OCI-LY7 (cell line): ENCODE measurements at regions not wholly inside any gene's neighbourhood (a gene's known extent, or its start where the extent isn't known, plus 50 kb on each side); places are given as distances from the start of the nearest gene placed in this dataset.

Experiments
- BruUV-seq: library from RNA; stranded (reverse); fragments of 400-500 nt; replicated peaks from 2 replicates; lab custom pipeline; 2021; lab: Mats Ljungman, UMichigan
- CTCF ChIA-PET: fragments of 300-600 bp; sonication (Branson Sonifier 250); formaldehyde crosslinking; loops from one replicate; lab custom pipeline; 2022; ENCODE audit warnings: antibody characterized with exemption; ENCODE audit not compliant: unreplicated experiment; lab: Charles Lee
- POLR2A ChIA-PET: fragments of 300-600 bp; sonication (Branson Sonifier 250); formaldehyde crosslinking; loops from one replicate; lab custom pipeline; 2022; ENCODE audit warnings: antibody characterized with exemption; lab: Charles Lee
- DNase-seq: peaks from one replicate; pipeline ENCODE4 v3.0.0-alpha.2; 2015; ENCODE audit warnings: low spot score
- H2AFZ ChIP-seq: fragments of 200-600 bp; sonication (generic), shearing (Covaris generic); 2 replicates; pipeline ENCODE4 v1.6.1; 2014; ENCODE audit warnings: mild to moderate bottlenecking, antibody characterized with exemption, low read length, moderate library complexity
- H3K27ac ChIP-seq: fragments of 200-600 bp; sonication (generic); 2 replicates; pipeline ENCODE4 v1.5.1; 2014; ENCODE audit warnings: mixed run types, low read depth, mild to moderate bottlenecking, moderate library complexity, low read length, inconsistent platforms; ENCODE audit not compliant: poor library complexity, severe bottlenecking
- H3K36me3 ChIP-seq: fragments of 200-600 bp; sonication (generic); 2 replicates; pipeline ENCODE4 v1.6.1; 2014; ENCODE audit warnings: mild to moderate bottlenecking, antibody characterized with exemption, low read length, moderate library complexity, mixed read lengths; ENCODE audit not compliant: insufficient read depth
- H3K4me1 ChIP-seq: fragments of 200-600 bp; sonication (generic); 2 replicates; pipeline ENCODE4 v1.5.1; 2014; ENCODE audit warnings: mild to moderate bottlenecking, low read length; ENCODE audit not compliant: insufficient read depth, poor library complexity, severe bottlenecking
- H3K4me2 ChIP-seq: fragments of 200-600 bp; sonication (generic); 2 replicates; pipeline ENCODE4 v1.6.1; 2014; ENCODE audit warnings: mild to moderate bottlenecking, low read length
- H3K4me3 ChIP-seq: fragments of 200-600 bp; sonication (generic); 2 replicates; pipeline ENCODE4 v1.5.1; 2014; ENCODE audit warnings: mild to moderate bottlenecking, low read depth, low read length; ENCODE audit not compliant: poor library complexity, severe bottlenecking
- H3K79me2 ChIP-seq: fragments of 200-600 bp; sonication (generic); 2 replicates; pipeline ENCODE4 v1.6.1; 2016; ENCODE audit warnings: low read depth, mild to moderate bottlenecking, low read length, moderate library complexity, mixed read lengths; ENCODE audit not compliant: insufficient read depth
- H3K9me2 ChIP-seq: fragments of 200-600 bp; sonication (generic); 2 replicates; pipeline ENCODE4 v1.6.1; 2016; ENCODE audit warnings: mild to moderate bottlenecking, low read length, mixed read lengths; ENCODE audit not compliant: insufficient read depth
- H3K9me3 ChIP-seq: fragments of 200-600 bp; sonication (generic); 2 replicates; pipeline ENCODE4 v1.6.1; 2014; ENCODE audit warnings: mild to moderate bottlenecking, mixed run types, low read length, mixed read lengths
- H4K20me1 ChIP-seq: fragments of 200-600 bp; sonication (generic); 2 replicates; pipeline ENCODE4 v1.6.1; 2014; ENCODE audit warnings: mild to moderate bottlenecking, antibody characterized with exemption, low read length, moderate library complexity, mixed read lengths; ENCODE audit not compliant: insufficient read depth
- CTCF ChIP-seq: fragments of 200-600 bp; sonication (generic); conservative IDR thresholded peaks from 2 replicates; pipeline ENCODE4 v1.5.1; 2014; ENCODE audit warnings: mild to moderate bottlenecking, antibody characterized with exemption, low read length, moderate library complexity, mixed read lengths
- EZH2phosphoT487 ChIP-seq: fragments of 200-600 bp; sonication (generic); IDR thresholded peaks from 2 replicates; pipeline ENCODE4 v1.6.1; 2018; ENCODE audit warnings: low read depth, borderline replicate concordance, mild to moderate bottlenecking, mixed run types, antibody characterized with exemption, low read length, moderate library complexity, mixed read lengths
- intact Hi-C: fragments of 100-400 bp; cut with micrococcal nuclease; formaldehyde crosslinking; loops from one replicate; pipeline ENCODE4 v1.10.0; 2022; ENCODE audit not compliant: unreplicated experiment

GRCh38 chrX:124651031-124651430 is 304.7 kb downstream of the SH2D1A start:
- ChIA-PET POLR2A (no interaction called here), CTCF (no interaction called here)
- intact Hi-C loops = no loop called here
- Histone ChIP-seq H3K36me3 (no peaks in the 10 kb centered on the region), H3K79me2 (no peaks in the 10 kb centered on the region), H3K4me1 (no peaks in the 10 kb centered on the region), H3K9me2 (no peaks in the 10 kb centered on the region), H3K9me3 (no peaks in the 10 kb centered on the region), H3K4me3 (no peak overlapping the region), H2AFZ (no peak overlapping the region), H3K27ac (no peak overlapping the region), H3K4me2 (no peak overlapping the region), H4K20me1 (no peaks in the 10 kb centered on the region)
- no TSS peak for BruUV-seq
- TF ChIP-seq EZH2phosphoT487 = no peak
- TF ChIP-seq CTCF = no peak
- no peak for DNase-seq

- intact Hi-C loops = no loop called here
- Histone ChIP-seq H3K4me3 (no peak overlapping the region), H3K9me3 (no peaks in the 10 kb centered on the region), H4K20me1 (no peaks in the 10 kb centered on the region), H3K27ac (no peak overlapping the region), H2AFZ (no peak overlapping the region), H3K4me1 (no peaks in the 10 kb centered on the region), H3K36me3 (no peaks in the 10 kb centered on the region), H3K9me2 (no peaks in the 10 kb centered on the region), H3K79me2 (no peaks in the 10 kb centered on the region), H3K4me2 (no peak overlapping the region)
- no peak for TF ChIP-seq CTCF
- TF ChIP-seq EZH2phosphoT487 = no peak
- POLR2A ChIA-PET = no interaction called here
- CTCF ChIA-PET = no interaction called here
- no TSS peak for BruUV-seq
- DNase-seq = no peak
These were observed 319.4 kb downstream of the SH2D1A start for GRCh38 chrX:124665621-124666400.

DNA sequence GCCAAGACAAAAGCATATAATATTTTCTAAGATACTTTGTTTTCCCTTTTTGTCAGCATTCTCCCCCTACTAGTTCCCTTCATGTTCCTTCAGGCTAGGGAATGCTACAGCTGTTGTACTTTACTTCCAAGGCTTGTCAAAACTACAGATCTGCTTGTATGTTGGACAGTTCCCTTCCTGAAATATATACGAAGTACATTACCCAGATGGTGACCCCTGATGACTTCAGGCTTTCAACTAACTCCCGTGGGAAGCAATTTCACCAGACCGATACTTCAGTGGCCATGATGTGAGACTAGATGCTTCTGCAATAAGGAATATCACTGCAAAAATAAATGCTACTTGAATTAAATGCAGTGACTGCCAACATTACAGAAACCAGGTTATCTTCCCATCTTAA is 332.8 kb downstream of the SH2D1A start:
- no peak overlapping the region for H2AFZ ChIP-seq
- no TSS peak for BruUV-seq
- CTCF ChIA-PET = no interaction called here

More for the DNA sequence above, 332.8 kb downstream of the SH2D1A start:
- no peak for DNase-seq
- POLR2A ChIA-PET = no interaction called here
- Histone ChIP-seq H3K36me3 (no peaks in the 10 kb centered on the region), H3K79me2 (no peaks in the 10 kb centered on the region), H3K4me3 (no peak overlapping the region), H4K20me1 (no peaks in the 10 kb centered on the region), H3K4me2 (no peak overlapping the region), H3K9me3 (no peaks in the 10 kb centered on the region), H3K4me1 (no peaks in the 10 kb centered on the region), H3K27ac (no peak overlapping the region), H3K9me2 (no peaks in the 10 kb centered on the region)
- TF ChIP-seq EZH2phosphoT487 (no peak), CTCF (no peak)
- intact Hi-C loops = no loop called here
